ENCODE measurements at regions not wholly inside any gene's neighbourhood (a gene's known extent, or its start where the extent isn't known, plus 50 kb on each side); places are given as distances from the start of the nearest gene placed in this dataset.

DNA sequence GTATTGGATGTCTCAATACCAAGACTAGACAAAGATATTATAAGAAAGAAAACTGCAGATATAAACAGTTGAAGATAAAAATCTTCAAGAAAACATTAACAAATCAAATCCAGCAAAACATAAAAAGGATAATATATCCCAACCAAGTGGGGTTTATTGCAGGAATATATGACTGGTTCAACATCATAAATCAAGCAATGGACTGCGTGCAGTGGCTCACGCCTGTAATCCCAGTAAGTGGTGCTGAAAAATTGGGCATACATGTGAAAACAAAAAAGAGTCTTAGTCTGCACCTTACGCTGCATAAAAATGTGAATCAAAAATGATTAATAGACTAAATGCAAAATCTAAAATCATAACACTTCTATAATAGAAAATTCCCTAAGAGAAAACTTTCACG lies 112.9 kb upstream of the PDE4B start:
- intact Hi-C loops (cut with DNase I; ENCODE audit: low total_unique reads) = loop anchor here (10.0 kb wide), 1 partner anchor 435 kb away; no protein-coding TSS in a partner anchor
- TF ChIP-seq POLR2A (IDR thresholded peaks at IDR 0.05) (no peak), CTCF (IDR thresholded peaks at IDR 0.05) (no peak)
- no peak overlapping the region for H3K4me3 ChIP-seq (ENCODE audit: low read depth, poor library complexity, severe bottlenecking)
- WGBS, 2 donors = 79 to 80% methylated on average over 4 of the region's 4 CpGs
- DNase-seq (ENCODE audit: low spot score in 2 of 2) = no peak

DNA sequence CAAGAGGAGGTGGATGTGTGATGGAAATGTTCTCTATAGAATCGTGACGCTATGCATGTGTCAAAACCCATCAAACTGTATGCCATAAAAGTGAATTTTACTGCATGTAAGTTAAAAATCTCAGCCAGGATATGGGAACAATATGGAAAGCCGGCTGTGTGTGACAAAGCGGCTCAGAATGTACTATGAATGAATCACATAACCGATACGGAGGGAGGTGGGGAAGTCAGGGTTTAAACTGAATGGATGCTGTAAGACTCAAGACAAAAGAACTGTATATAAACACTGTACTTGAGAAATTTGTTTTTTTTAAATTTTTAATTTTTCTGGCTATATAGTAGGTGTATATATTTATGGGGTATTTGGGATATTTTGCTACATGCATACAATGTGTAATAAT lies 111.6 kb upstream of the PDE4B start:
- DNase-seq (ENCODE audit: low spot score in 2 of 2) = no peak
- no peak overlapping the region for H3K4me3 ChIP-seq (ENCODE audit: low read depth, poor library complexity, severe bottlenecking)
- WGBS, 2 donors = 60 to 62% methylated on average over 6 of the region's 6 CpGs
- no peak for TF ChIP-seq POLR2A (IDR thresholded peaks at IDR 0.05)
- no peak for TF ChIP-seq CTCF (IDR thresholded peaks at IDR 0.05)
- intact Hi-C loops (cut with DNase I; ENCODE audit: low total_unique reads) = loop anchor here (10.0 kb wide), 1 partner anchor 436 kb away; no protein-coding TSS in a partner anchor

- WGBS, 2 donors = 15 to 17% methylated on average over 8 of the region's 8 CpGs
- DNase-seq (ENCODE audit: low spot score in 2 of 2) = peak; percentile 84 to 97
- intact Hi-C loops (cut with DNase I; ENCODE audit: low total_unique reads) = loop anchor here (5.0 to 10.0 kb wide), 2 partner anchors 443 to 625 kb away; no protein-coding TSS in a partner anchor
- no peak overlapping the region for H3K4me3 ChIP-seq (ENCODE audit: low read depth, poor library complexity, severe bottlenecking)
- TF ChIP-seq POLR2A (IDR thresholded peaks at IDR 0.05) (no peak), CTCF (IDR thresholded peaks at IDR 0.05) (peak in 1 of 3 donors; percentile 83)
Observed at GRCh38 chr1:65687428-65688214, 105.1 kb upstream of the PDE4B start.

DNA sequence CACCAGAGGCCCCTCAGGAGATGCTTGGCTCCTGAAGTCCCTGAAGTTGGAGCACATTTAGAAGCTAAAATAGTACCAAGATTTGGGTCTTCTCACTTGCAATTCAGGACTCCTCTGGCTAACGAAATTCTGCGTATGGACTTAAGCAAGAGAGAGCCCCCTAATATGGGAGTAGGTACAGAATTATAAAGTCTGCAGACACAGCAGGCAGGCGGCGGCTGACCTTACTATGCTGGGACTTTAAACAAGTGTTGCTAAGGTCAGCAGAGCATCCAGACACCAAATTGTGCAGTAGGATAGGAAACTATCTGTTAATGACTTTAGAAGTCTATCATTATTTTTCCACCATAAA lies 104.5 kb upstream of the PDE4B start:
- 81 to 83% methylated on average over 4 of the region's 4 CpGs for WGBS, 2 donors
- DNase-seq (ENCODE audit: low spot score in 2 of 2) = no peak
- no peak for TF ChIP-seq POLR2A (IDR thresholded peaks at IDR 0.05)
- no peak for TF ChIP-seq CTCF (IDR thresholded peaks at IDR 0.05)
- intact Hi-C loops (cut with DNase I; ENCODE audit: low total_unique reads) = loop anchor here (5.0 to 10.0 kb wide), 2 partner anchors 443 to 626 kb away; no protein-coding TSS in a partner anchor
- no peak overlapping the region for H3K4me3 ChIP-seq (ENCODE audit: low read depth, poor library complexity, severe bottlenecking)

DNA sequence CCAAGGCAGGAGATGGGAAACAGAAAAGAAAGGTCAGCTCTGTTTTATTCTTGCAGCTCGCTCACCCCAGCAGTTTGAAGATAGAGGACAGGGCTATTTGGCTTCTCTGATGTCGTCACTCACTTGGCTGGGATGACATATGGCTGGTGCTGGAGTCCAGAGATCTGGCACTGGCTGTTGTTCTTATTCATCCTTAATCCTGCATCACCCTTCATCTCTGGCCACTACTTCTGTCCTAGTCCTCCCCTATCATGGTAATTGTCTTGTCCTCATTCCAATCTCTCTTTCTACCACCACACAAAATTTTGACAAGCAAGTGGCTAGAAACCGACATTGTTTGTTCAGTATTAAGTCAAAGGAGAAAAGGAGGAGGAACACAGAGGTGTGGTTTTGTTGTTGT lies 103.8 kb upstream of the PDE4B start:
- TF ChIP-seq POLR2A (IDR thresholded peaks at IDR 0.05) (no peak), CTCF (IDR thresholded peaks at IDR 0.05) (no peak)
- 84 to 86% methylated on average over 3 of the region's 3 CpGs for WGBS, 2 donors
- no peak for DNase-seq (ENCODE audit: low spot score in 2 of 2)
- intact Hi-C loops (cut with DNase I; ENCODE audit: low total_unique reads) = loop anchor here (5.0 to 10.0 kb wide), 2 partner anchors 444 to 627 kb away; no protein-coding TSS in a partner anchor
- no peak overlapping the region for H3K4me3 ChIP-seq (ENCODE audit: low read depth, poor library complexity, severe bottlenecking)

All from lower leg skin (tissue), 4 donors.